Mesenchymal stem cell (in vitro differentiated cells and primary cell): ENCODE measurements at regions not wholly inside any gene's neighbourhood (a gene's known extent, or its start where the extent isn't known, plus 50 kb on each side); places are given as distances from the start of the nearest gene placed in this dataset.
A peak's percentile ranks its signal among the peaks of the same experiment; 100 is the strongest.
"Not testable (repeated sequence)": the region's sequence is repeated elsewhere in the genome, so short reads cannot be mapped to it uniquely, and the experiment has no call there.

ENCODE experiments used
- DNase-seq: peaks from one replicate; pipeline ENCODE4 v3.0.0-alpha.2; 2013
- H2AFZ ChIP-seq: one replicate; pipeline ENCODE4 v1.6.1; 2013; ENCODE audit warnings: low read depth, mild to moderate bottlenecking, control low read depth, inconsistent platforms, low read length, moderate library complexity
- H2AK5ac ChIP-seq: 2 replicates; pipeline ENCODE4 v1.6.1; 2013; ENCODE audit warnings: low read length, moderate library complexity, mild to moderate bottlenecking, inconsistent platforms; ENCODE audit not compliant: severe bottlenecking
- H2BK120ac ChIP-seq: one replicate; pipeline ENCODE4 v1.6.1; 2013; ENCODE audit warnings: low read depth, mild to moderate bottlenecking, inconsistent platforms, low read length, moderate library complexity
- H2BK12ac ChIP-seq, 2 experiments: one replicate each; pipeline ENCODE4 v1.6.1; 2013; ENCODE audit warnings: inconsistent platforms in 2 of 2, low read length in 2 of 2, mild to moderate bottlenecking in 2 of 2, moderate library complexity in 2 of 2, control low read depth in 1 of 2
- H2BK15ac ChIP-seq: one replicate; pipeline ENCODE4 v1.6.1; 2013; ENCODE audit warnings: mild to moderate bottlenecking, low read depth, inconsistent platforms; ENCODE audit not compliant: poor library complexity, severe bottlenecking
- H2BK5ac ChIP-seq: 2 replicates; pipeline ENCODE4 v1.6.1; 2013; ENCODE audit warnings: low read depth, mild to moderate bottlenecking, low read length, control low read depth, inconsistent platforms; ENCODE audit not compliant: poor library complexity, severe bottlenecking
- H3K14ac ChIP-seq, 2 experiments: one replicate each; pipeline ENCODE4 v1.6.1; 2013; ENCODE audit warnings: inconsistent platforms in 2 of 2, low read length in 2 of 2, control low read depth in 1 of 2, mild to moderate bottlenecking in 1 of 2, moderate library complexity in 1 of 2
- H3K18ac ChIP-seq, 2 experiments: one replicate each; pipeline ENCODE4 v1.6.1; 2013; ENCODE audit warnings: inconsistent platforms in 2 of 2, low read length in 2 of 2, control low read depth in 1 of 2, low read depth in 1 of 2, mild to moderate bottlenecking in 1 of 2
- H3K23ac ChIP-seq, 2 experiments: one replicate each; pipeline ENCODE4 v1.6.1; 2013; ENCODE audit warnings: inconsistent platforms in 2 of 2, low read length in 2 of 2, mild to moderate bottlenecking in 2 of 2, moderate library complexity in 2 of 2, control low read depth in 1 of 2
- H3K27ac ChIP-seq: 2 replicates; pipeline ENCODE4 v1.5.1; 2013; ENCODE audit warnings: mild to moderate bottlenecking, moderate library complexity, low read length, control low read depth, inconsistent platforms; ENCODE audit not compliant: poor library complexity, severe bottlenecking
- H3K27me3 ChIP-seq, 2 experiments: 2 replicates each; pipeline versions ENCODE4 v1.6.1 to v1.7.0; 2013; ENCODE audit warnings: low read length in 2 of 2, mild to moderate bottlenecking in 2 of 2, moderate library complexity in 2 of 2, control low read depth in 1 of 2, inconsistent platforms in 1 of 2; ENCODE audit not compliant: control insufficient read depth in 1 of 2, insufficient read depth in 1 of 2
- H3K36me3 ChIP-seq, 2 experiments: 2 replicates each; pipeline versions ENCODE4 v1.6.1 to v1.7.0; 2013; ENCODE audit warnings: low read length in 2 of 2, control low read depth in 1 of 2, inconsistent platforms in 1 of 2, low read depth in 1 of 2, mild to moderate bottlenecking in 1 of 2; ENCODE audit not compliant: insufficient read depth in 2 of 2, control insufficient read depth in 1 of 2
- H3K4ac ChIP-seq, 2 experiments: one replicate each; pipeline ENCODE4 v1.6.1; 2013; ENCODE audit warnings: inconsistent platforms in 2 of 2, low read length in 2 of 2, mild to moderate bottlenecking in 2 of 2, moderate library complexity in 2 of 2, control low read depth in 1 of 2, low read depth in 1 of 2
- H3K4me1 ChIP-seq: 2 replicates; pipeline ENCODE4 v1.6.1; 2013; ENCODE audit warnings: low read depth, low read length, control low read depth; ENCODE audit not compliant: control insufficient read depth, insufficient read depth
- H3K4me2 ChIP-seq: 2 replicates; pipeline ENCODE4 v1.6.1; 2013; ENCODE audit warnings: low read length, mild to moderate bottlenecking, inconsistent platforms; ENCODE audit not compliant: poor library complexity, severe bottlenecking
- H3K4me3 ChIP-seq, 2 experiments: 2 replicates each; pipeline versions ENCODE4 v1.5.1 to v1.7.0; 2013; ENCODE audit warnings: low read length in 2 of 2, mild to moderate bottlenecking in 2 of 2, control low read depth in 1 of 2, low read depth in 1 of 2; ENCODE audit not compliant: insufficient read depth in 1 of 2
- H3K79me1 ChIP-seq: replicated peaks from 2 replicates; pipeline ENCODE4 v1.6.1; 2013; ENCODE audit warnings: mild to moderate bottlenecking, control low read depth, low read length, inconsistent platforms; ENCODE audit not compliant: poor library complexity, severe bottlenecking
- H3K9ac ChIP-seq: 2 replicates; pipeline ENCODE4 v1.7.0; 2013; ENCODE audit warnings: mild to moderate bottlenecking, low read length, moderate library complexity
- H3K9me3 ChIP-seq: 2 replicates; pipeline ENCODE4 v1.7.0; 2013; ENCODE audit warnings: mild to moderate bottlenecking, low read length; ENCODE audit not compliant: control insufficient read depth
- H4K8ac ChIP-seq: one replicate; pipeline ENCODE4 v1.6.1; 2013; ENCODE audit warnings: inconsistent platforms, mild to moderate bottlenecking, low read length, moderate library complexity
- H4K91ac ChIP-seq: one replicate; pipeline ENCODE4 v1.6.1; 2013; ENCODE audit warnings: mild to moderate bottlenecking, low read length, inconsistent platforms
- WGBS: methylation state at CpG from one replicate; pipeline ENCODE4 v1.1.7; 2013; ENCODE audit warnings: mixed read lengths; 5-methylcytosine and 5-hydroxymethylcytosine counted together

DNA sequence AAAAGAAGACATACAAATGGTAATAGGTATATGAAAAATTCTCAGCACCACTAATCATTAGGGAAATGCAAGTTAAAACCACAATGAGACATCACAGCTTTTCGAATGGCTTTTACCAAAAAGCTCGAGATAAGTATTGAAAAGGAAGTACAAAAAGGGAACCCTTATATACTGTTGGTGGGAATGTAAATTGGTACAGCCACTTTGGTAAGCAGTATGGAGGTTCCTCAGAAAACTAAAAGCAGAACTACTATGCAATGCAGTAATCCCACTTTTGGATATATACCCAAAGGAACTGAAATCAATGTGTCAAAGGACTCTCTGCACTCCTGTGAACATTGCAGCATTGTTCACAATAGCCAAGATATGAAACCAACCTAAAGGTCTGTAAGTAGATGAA lies 107.5 kb upstream of the SPATS2L start:
- no peaks in the 10 kb centered on the region for H3K79me1 ChIP-seq
- no peak overlapping the region for H3K4ac ChIP-seq
- H3K27me3 ChIP-seq: peaks cover 0 to 7% of the 10 kb centered on the region in 2 experiments
- H3K9ac ChIP-seq: no peak overlapping the region
- H2AFZ ChIP-seq: no peak overlapping the region
- H3K27ac ChIP-seq: no peak overlapping the region
- H2BK5ac ChIP-seq: no peak overlapping the region
- no peak overlapping the region for H3K18ac ChIP-seq
- H4K8ac ChIP-seq: no peak overlapping the region
- no peak overlapping the region for H3K23ac ChIP-seq
- no peaks in the 10 kb centered on the region for H3K9me3 ChIP-seq
- no peak overlapping the region for H2BK120ac ChIP-seq
- 94% methylated on average over 2 of the region's 2 CpGs for WGBS
- no peaks in the 10 kb centered on the region for H3K36me3 ChIP-seq
- no peak overlapping the region for H3K4me3 ChIP-seq
- H2BK15ac ChIP-seq: no peak overlapping the region
- no peak overlapping the region for H3K4me2 ChIP-seq
- no peak overlapping the region for H2BK12ac ChIP-seq
- no peak for DNase-seq
- no peak overlapping the region for H2AK5ac ChIP-seq
- no peak overlapping the region for H3K14ac ChIP-seq
- H3K4me1 ChIP-seq: peaks cover 5% of the 10 kb centered on the region
- H4K91ac ChIP-seq: no peak overlapping the region

DNA sequence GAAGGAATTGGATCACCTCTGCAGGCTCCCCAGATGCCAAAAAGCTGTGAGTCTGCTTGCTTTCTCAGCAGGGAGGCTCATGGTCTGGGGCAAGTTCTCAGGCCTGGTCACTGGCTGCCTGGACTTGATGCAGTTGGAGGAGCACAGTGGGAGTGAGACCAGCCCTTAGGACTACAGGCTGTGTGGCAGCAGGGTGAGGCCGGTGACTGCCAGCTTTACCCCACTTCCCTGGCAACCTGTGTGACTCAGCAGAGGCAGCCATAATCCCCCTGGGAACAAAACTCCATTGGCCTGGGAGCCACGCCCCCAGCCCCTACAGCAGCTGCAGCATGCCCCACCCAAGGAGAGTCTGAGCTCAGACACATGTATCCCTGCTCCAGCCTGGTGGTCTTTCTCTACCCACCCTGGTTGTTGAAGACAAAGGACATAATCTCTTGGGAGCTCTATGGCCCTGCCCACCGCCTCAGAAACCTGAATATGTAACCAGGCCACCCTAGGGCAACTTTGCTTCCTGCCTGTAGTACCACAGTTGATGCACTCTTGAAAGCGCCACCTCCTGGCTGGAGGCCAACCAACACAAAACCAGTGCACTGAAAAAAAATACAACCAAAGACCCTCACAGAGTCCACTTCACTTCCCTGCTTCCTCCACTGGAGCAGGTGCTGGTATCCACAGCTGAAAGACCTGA lies 106.8 kb upstream of the SPATS2L start:
- Histone ChIP-seq H2BK12ac (no peak overlapping the region), H3K9ac (no peak overlapping the region)
- no peak for DNase-seq

DNA sequence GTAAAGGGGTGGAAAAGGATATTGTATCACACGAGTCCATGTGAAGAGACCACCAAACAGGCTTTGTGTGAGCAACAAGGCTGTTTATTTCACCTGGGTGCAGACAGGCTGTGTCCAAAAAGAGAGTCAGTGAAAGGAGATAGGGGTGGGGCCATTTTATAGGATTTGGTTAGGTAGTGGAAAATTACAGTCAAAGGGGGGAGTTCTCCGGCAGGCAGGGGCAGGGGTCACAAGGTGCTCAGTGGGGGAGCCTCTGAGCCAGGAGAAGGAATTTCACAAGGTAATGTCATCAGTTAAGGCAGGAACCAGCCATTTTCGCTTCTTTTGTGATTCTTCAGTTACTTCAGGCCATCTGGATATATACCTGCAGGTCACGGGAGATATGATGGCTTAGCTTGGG lies 104.7 kb upstream of the SPATS2L start:
- not testable (repeated sequence) for H4K8ac ChIP-seq, H3K14ac ChIP-seq, H3K27me3 ChIP-seq, H3K36me3 ChIP-seq, H2BK5ac ChIP-seq, H3K4me1 ChIP-seq, H4K91ac ChIP-seq, H2BK15ac ChIP-seq, H3K79me1 ChIP-seq, H2AFZ ChIP-seq, H3K4ac ChIP-seq, DNase-seq, H3K4me2 ChIP-seq, H3K27ac ChIP-seq, H3K9me3 ChIP-seq, H3K18ac ChIP-seq, H2BK120ac ChIP-seq, H3K9ac ChIP-seq, H2AK5ac ChIP-seq, H2BK12ac ChIP-seq, H3K4me3 ChIP-seq, H3K23ac ChIP-seq
- WGBS: 87% methylated on average over 3 of the region's 4 CpGs

More for the DNA sequence above, 106.8 kb upstream of the SPATS2L start:
- Histone ChIP-seq H3K4ac (no peak overlapping the region), H2AFZ (no peak overlapping the region), H3K4me1 (peaks cover 5% of the 10 kb centered on the region), H3K4me3 (no peak overlapping the region), H2BK120ac (no peak overlapping the region), H3K14ac (no peak overlapping the region), H4K8ac (no peak overlapping the region), H3K4me2 (no peak overlapping the region), H3K27ac (no peak overlapping the region), H3K18ac (no peak overlapping the region), H2BK5ac (no peak overlapping the region), H3K9me3 (no peaks in the 10 kb centered on the region), H3K79me1 (no peaks in the 10 kb centered on the region), H2AK5ac (no peak overlapping the region), H3K36me3 (no peaks in the 10 kb centered on the region), H2BK15ac (no peak overlapping the region), H4K91ac (no peak overlapping the region), H3K27me3 (peaks cover 0 to 6% of the 10 kb centered on the region in 2 experiments), H3K23ac (no peak overlapping the region)
- WGBS: 91% methylated on average over 4 of the region's 4 CpGs

DNA sequence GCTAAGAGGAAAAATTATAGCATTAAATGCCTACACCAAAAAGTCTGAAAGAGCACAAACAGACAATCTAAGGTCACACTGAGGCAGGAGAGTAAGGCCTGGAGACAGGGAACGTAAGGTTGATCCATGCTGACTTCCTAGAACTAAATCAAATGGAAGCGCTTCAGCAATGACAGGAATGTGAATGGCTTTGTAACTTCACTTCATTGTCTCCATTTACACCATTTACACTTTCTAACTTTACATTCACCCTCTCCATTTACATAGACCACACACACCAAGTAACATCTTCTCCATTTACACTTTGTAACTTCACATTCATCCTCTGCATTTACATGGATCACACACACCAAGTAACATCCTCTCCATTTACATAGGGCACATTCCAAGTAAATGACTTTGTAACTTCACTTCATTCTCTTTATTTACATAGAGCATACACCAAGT lies 103.1 kb upstream of the SPATS2L start:
- no peak overlapping the region for H2BK12ac ChIP-seq
- H2AK5ac ChIP-seq: no peak overlapping the region
- no peak overlapping the region for H3K18ac ChIP-seq
- H3K36me3 ChIP-seq: no peaks in the 10 kb centered on the region
- H3K9me3 ChIP-seq: no peaks in the 10 kb centered on the region
- no peaks in the 10 kb centered on the region for H3K27me3 ChIP-seq
- H3K14ac ChIP-seq: no peak overlapping the region
- no peak overlapping the region for H2AFZ ChIP-seq
- no peak overlapping the region for H3K27ac ChIP-seq
- H3K4me2 ChIP-seq: no peak overlapping the region
- no peak overlapping the region for H3K9ac ChIP-seq
- H2BK15ac ChIP-seq: no peak overlapping the region
- H3K4ac ChIP-seq: no peak overlapping the region
- 71% methylated on average over 2 of the region's 2 CpGs for WGBS
- peaks cover 5% of the 10 kb centered on the region for H3K4me1 ChIP-seq
- no peak overlapping the region for H4K8ac ChIP-seq
- no peak overlapping the region for H3K4me3 ChIP-seq
- no peak overlapping the region for H3K23ac ChIP-seq
- H4K91ac ChIP-seq: no peak overlapping the region
- no peak overlapping the region for H2BK5ac ChIP-seq
- DNase-seq: peak; percentile 23
- no peak overlapping the region for H2BK120ac ChIP-seq
- no peaks in the 10 kb centered on the region for H3K79me1 ChIP-seq
